ENCODE measurements at regions not wholly inside any gene's neighbourhood (a gene's known extent, or its start where the extent isn't known, plus 50 kb on each side); places are given as distances from the start of the nearest gene placed in this dataset.

GRCh38 chr11:92727769-92728168 is 241.7 kb upstream of the MTNR1B start:
- TF ChIP-seq SP1 (IDR thresholded peaks at IDR 0.05) = no peak
- no peak for TF ChIP-seq HNF4G (IDR thresholded peaks at IDR 0.05)
- TF ChIP-seq YY1 (IDR thresholded peaks at IDR 0.05) = no peak
- TF ChIP-seq GABPA (IDR thresholded peaks at IDR 0.05 in 1 of 2, conservative IDR thresholded peaks at IDR 0.05 in 1 of 2) = no peak
- no peak for TF ChIP-seq ATF3 (IDR thresholded peaks at IDR 0.05)
- TF ChIP-seq HNF4A (conservative IDR thresholded peaks at IDR 0.05) = no peak
- no peak for TF ChIP-seq FOXA2 (IDR thresholded peaks at IDR 0.05)
- no peak for TF ChIP-seq TAF1 (conservative IDR thresholded peaks at IDR 0.05)
- no peak for TF ChIP-seq NR2F2 (IDR thresholded peaks at IDR 0.05)
- no peak for TF ChIP-seq ZBTB33 (IDR thresholded peaks at IDR 0.05)
- H3K4me1 ChIP-seq (ENCODE audit: control insufficient read depth in 4 of 4, insufficient read depth in 4 of 4, low read length in 3 of 4) = no peaks in the 10 kb centered on the region
- no peak overlapping the region for H3K9ac ChIP-seq (ENCODE audit: low read depth in 1 of 2, low read length in 2 of 2)
- H3K36me3 ChIP-seq (ENCODE audit: control insufficient read depth in 4 of 4, insufficient read depth in 3 of 4, low read depth in 1 of 4, low read length in 3 of 4) = no peaks in the 10 kb centered on the region
- DNase-seq (ENCODE audit: low spot score) = no peak
- H3K27me3 ChIP-seq (ENCODE audit: control insufficient read depth in 4 of 4, insufficient read depth in 4 of 4, low read length in 3 of 4) = peaks cover 0 to 5% (median 0%) of the 10 kb centered on the region in 4 donors
- H3K27ac ChIP-seq (ENCODE audit: low read depth in 1 of 2, low read length in 2 of 2) = no peak overlapping the region
- no peaks in the 10 kb centered on the region for H3K9me3 ChIP-seq (ENCODE audit: control insufficient read depth in 4 of 4, low read length in 3 of 4)
- WGBS = 79% methylated on average over 5 of the region's 5 CpGs
- no peak overlapping the region for H3K4me3 ChIP-seq (ENCODE audit: low read depth in 1 of 3, low read length in 3 of 3)

GRCh38 chr11:92728628-92729027 is 240.8 kb upstream of the MTNR1B start:
- no peaks in the 10 kb centered on the region for H3K4me1 ChIP-seq (ENCODE audit: control insufficient read depth in 4 of 4, insufficient read depth in 4 of 4, low read length in 3 of 4)
- no peak for DNase-seq (ENCODE audit: low spot score)
- H3K36me3 ChIP-seq (ENCODE audit: control insufficient read depth in 4 of 4, insufficient read depth in 3 of 4, low read depth in 1 of 4, low read length in 3 of 4) = no peaks in the 10 kb centered on the region
- no peak overlapping the region for H3K27ac ChIP-seq (ENCODE audit: low read depth in 1 of 2, low read length in 2 of 2)
- no peak for TF ChIP-seq NR2F2 (IDR thresholded peaks at IDR 0.05)
- TF ChIP-seq FOXA1 (IDR thresholded peaks at IDR 0.05) = no peak
- TF ChIP-seq JUND (IDR thresholded peaks at IDR 0.05) = no peak
- no peak for TF ChIP-seq RAD21 (IDR thresholded peaks at IDR 0.05)
- no peak for TF ChIP-seq HNF4G (IDR thresholded peaks at IDR 0.05)
- no peak for TF ChIP-seq ZBTB33 (IDR thresholded peaks at IDR 0.05)
- TF ChIP-seq EGR1 (IDR thresholded peaks at IDR 0.05; ENCODE audit: low read depth in 2 of 2) = no peak
- no peak for TF ChIP-seq CTCF (IDR thresholded peaks at IDR 0.05; ENCODE audit: low read depth, low read length, missing input control)
- TF ChIP-seq SP1 (IDR thresholded peaks at IDR 0.05) = no peak
- no peak for TF ChIP-seq GABPA (IDR thresholded peaks at IDR 0.05 in 1 of 2, conservative IDR thresholded peaks at IDR 0.05 in 1 of 2)
- no peak overlapping the region for H3K9ac ChIP-seq (ENCODE audit: low read depth in 1 of 2, low read length in 2 of 2)
- no peak overlapping the region for H3K4me3 ChIP-seq (ENCODE audit: low read depth in 1 of 3, low read length in 3 of 3)
- no peaks in the 10 kb centered on the region for H3K9me3 ChIP-seq (ENCODE audit: control insufficient read depth in 4 of 4, low read length in 3 of 4)
- 68% methylated on average over 3 of the region's 3 CpGs for WGBS
- peaks cover 0 to 5% (median 0%) of the 10 kb centered on the region in 4 donors for H3K27me3 ChIP-seq (ENCODE audit: control insufficient read depth in 4 of 4, insufficient read depth in 4 of 4, low read length in 3 of 4)

Measured in liver (tissue), 8 donors.